Upper lobe of left lung (tissue), 6 donors: ENCODE measurements at regions not wholly inside any gene's neighbourhood (a gene's known extent, or its start where the extent isn't known, plus 50 kb on each side); places are given as distances from the start of the nearest gene placed in this dataset.

ENCODE experiments used
- ATAC-seq, 2 donors: fragments of 200-7000 bp; cut with Tn5 transposase; one replicate each; pipeline ENCODE4 v1.9.1; 2022; ENCODE audit warnings: mild to moderate bottlenecking in 2 of 2, moderate library complexity in 2 of 2; ENCODE audit not compliant: low FRiP score in 2 of 2
- DNase-seq, 2 donors: peaks; one replicate each; pipeline ENCODE4 v3.0.0-alpha.2; 2019 to 2020
- H3K27ac ChIP-seq, 4 donors: fragments of 200-600 bp; sonication (generic); one replicate each; pipeline ENCODE4 v1.5.1; 2016 to 2019
- H3K27me3 ChIP-seq, 4 donors: fragments of 200-600 bp; sonication (generic); one replicate each; pipeline ENCODE4 v1.5.1; 2017 to 2019
- H3K36me3 ChIP-seq, 4 donors: fragments of 200-600 bp; sonication (generic); one replicate each; pipeline ENCODE4 v1.5.1; 2016 to 2019
- H3K4me1 ChIP-seq, 4 donors: fragments of 200-600 bp; sonication (generic); one replicate each; pipeline ENCODE4 v1.5.1; 2018 to 2019
- H3K4me3 ChIP-seq, 4 donors: fragments of 200-600 bp; sonication (generic); one replicate each; pipeline ENCODE4 v1.5.1; 2017 to 2019; ENCODE audit warnings: mild to moderate bottlenecking in 2 of 4, moderate library complexity in 1 of 4
- H3K9me3 ChIP-seq, 4 donors: fragments of 200-600 bp; sonication (generic); one replicate each; pipeline ENCODE4 v1.5.1; 2018 to 2019
- CTCF ChIP-seq, 6 experiments: fragments of 450-650 bp in 4 of 6; fragments of 200-600 bp in 2 of 6; sonication (generic) in 2 of 6; IDR thresholded peaks; one replicate each; pipeline ENCODE4 v1.5.1; 2016 to 2019; ENCODE audit warnings: antibody characterized with exemption in 6 of 6
- EP300 ChIP-seq, 4 donors: sonication (generic); formaldehyde crosslinking; IDR thresholded peaks; one replicate each; pipeline ENCODE4 v1.5.1; 2017; ENCODE audit warnings: antibody characterized with exemption in 4 of 4, control low read depth in 2 of 4
- POLR2A ChIP-seq, 4 donors: fragments of 450-650 bp; IDR thresholded peaks; one replicate each; pipeline ENCODE4 v1.5.1; 2016 to 2017; ENCODE audit warnings: antibody characterized with exemption in 4 of 4, mild to moderate bottlenecking in 2 of 4
- POLR2AphosphoS5 ChIP-seq, 2 donors: sonication (generic); formaldehyde crosslinking; IDR thresholded peaks; one replicate each; pipeline ENCODE4 v1.5.1; 2017; ENCODE audit warnings: antibody characterized with exemption in 2 of 2
- WGBS, 2 donors: methylation state at CpG; one replicate each; pipeline ENCODE4 v1.1.5; 2017 to 2018; 5-methylcytosine and 5-hydroxymethylcytosine counted together
- donor health status: DM: no; HTN: no; CAD: no; lungs with moderate emphysema.
- donor health status: DM: no; HTN: yes; CAD: no; lungs with severe emphysema.

GRCh38 chr16:49051576-49051975, 230.1 kb downstream of the CBLN1 start:
- Histone ChIP-seq H3K27ac (no peak overlapping the region), H3K4me3 (no peak overlapping the region), H3K36me3 (no peaks in the 10 kb centered on the region), H3K9me3 (no peaks in the 10 kb centered on the region), H3K27me3 (no peaks in the 10 kb centered on the region), H3K4me1 (no peaks in the 10 kb centered on the region)
- no peak for ATAC-seq
- WGBS, 2 donors = 42 to 66% methylated on average over 2 of the region's 2 CpGs
- no peak for DNase-seq
- TF ChIP-seq POLR2A (IDR thresholded peaks at IDR 0.05) = no peak
- TF ChIP-seq CTCF (IDR thresholded peaks at IDR 0.05) = no peak
- TF ChIP-seq EP300 (IDR thresholded peaks at IDR 0.05) = no peak
- TF ChIP-seq POLR2AphosphoS5 (IDR thresholded peaks at IDR 0.05) = no peak

- Histone ChIP-seq H3K9me3 (no peaks in the 10 kb centered on the region), H3K4me1 (no peaks in the 10 kb centered on the region), H3K4me3 (no peak overlapping the region), H3K27me3 (no peaks in the 10 kb centered on the region), H3K27ac (no peak overlapping the region), H3K36me3 (no peaks in the 10 kb centered on the region)
- no peak for DNase-seq
- ATAC-seq = no peak
- WGBS, 2 donors = 86 to 88% methylated on average over 4 of the region's 4 CpGs
- TF ChIP-seq POLR2A (IDR thresholded peaks at IDR 0.05) = no peak
Measured at GRCh38 chr16:49050607-49051006, 231.0 kb downstream of the CBLN1 start.

- ATAC-seq (no peak), DNase-seq (no peak)
- H3K4me1 ChIP-seq = no peaks in the 10 kb centered on the region
- H3K4me3 ChIP-seq = no peak overlapping the region
- H3K36me3 ChIP-seq = no peaks in the 10 kb centered on the region
- WGBS, 2 donors = 85 to 96% methylated on average over 3 of the region's 3 CpGs
- no peak overlapping the region for H3K27ac ChIP-seq
- no peaks in the 10 kb centered on the region for H3K27me3 ChIP-seq
- no peak for TF ChIP-seq EP300 (IDR thresholded peaks at IDR 0.05)
- no peak for TF ChIP-seq CTCF (IDR thresholded peaks at IDR 0.05)
- TF ChIP-seq POLR2AphosphoS5 (IDR thresholded peaks at IDR 0.05) = no peak
- TF ChIP-seq POLR2A (IDR thresholded peaks at IDR 0.05) = no peak
- no peaks in the 10 kb centered on the region for H3K9me3 ChIP-seq
Measured at GRCh38 chr16:49049644-49050043, 232.0 kb downstream of the CBLN1 start.

- no peaks in the 10 kb centered on the region for H3K4me1 ChIP-seq
- no peak overlapping the region for H3K4me3 ChIP-seq
- no peaks in the 10 kb centered on the region for H3K27me3 ChIP-seq
- WGBS, 2 donors = 48 to 62% methylated on average over 4 to 6 of the region's 6 CpGs
- H3K9me3 ChIP-seq = no peaks in the 10 kb centered on the region
- ATAC-seq (no peak), DNase-seq (no peak)
- H3K36me3 ChIP-seq = no peaks in the 10 kb centered on the region
- TF ChIP-seq EP300 (IDR thresholded peaks at IDR 0.05) = no peak
- no peak for TF ChIP-seq POLR2A (IDR thresholded peaks at IDR 0.05)
- TF ChIP-seq POLR2AphosphoS5 (IDR thresholded peaks at IDR 0.05) = no peak
- TF ChIP-seq CTCF (IDR thresholded peaks at IDR 0.05) = no peak
- no peak overlapping the region for H3K27ac ChIP-seq
Measured at GRCh38 chr16:49049191-49049590, 232.4 kb downstream of the CBLN1 start.

GRCh38 chr16:49048557-49048956, 233.1 kb downstream of the CBLN1 start:
- Histone ChIP-seq H3K27ac (no peak overlapping the region), H3K4me1 (no peaks in the 10 kb centered on the region), H3K9me3 (no peaks in the 10 kb centered on the region), H3K27me3 (no peaks in the 10 kb centered on the region), H3K36me3 (no peaks in the 10 kb centered on the region), H3K4me3 (no peak overlapping the region)
- 67 to 71% methylated on average over 4 of the region's 4 CpGs for WGBS, 2 donors
- ATAC-seq = no peak
- no peak for DNase-seq
- TF ChIP-seq CTCF (IDR thresholded peaks at IDR 0.05) = no peak
- TF ChIP-seq EP300 (IDR thresholded peaks at IDR 0.05) = no peak
- no peak for TF ChIP-seq POLR2AphosphoS5 (IDR thresholded peaks at IDR 0.05)
- TF ChIP-seq POLR2A (IDR thresholded peaks at IDR 0.05) = no peak
